Sigmoid colon (tissue), 4 donors: ENCODE measurements at regions not wholly inside any gene's neighbourhood (a gene's known extent, or its start where the extent isn't known, plus 50 kb on each side); places are given as distances from the start of the nearest gene placed in this dataset.

Experiments used
- CTCF ChIP-seq, 4 experiments: fragments of 450-650 bp in 3 of 4; fragments of 200-600 bp in 1 of 4; IDR thresholded peaks; one replicate each; pipeline ENCODE4 v1.5.1; 2016 to 2019; ENCODE audit warnings: antibody characterized with exemption in 4 of 4, mild to moderate bottlenecking in 3 of 4, moderate library complexity in 2 of 4
- EP300 ChIP-seq, 4 donors: sonication (generic); formaldehyde crosslinking; IDR thresholded peaks; one replicate each; pipeline ENCODE4 v1.6.1; 2017; ENCODE audit warnings: antibody characterized with exemption in 4 of 4

GRCh38 chr12:126510630-126511029 lies 1445.4 kb downstream of the AACS start:
- TF ChIP-seq CTCF (IDR thresholded peaks at IDR 0.05) (no peak), EP300 (IDR thresholded peaks at IDR 0.05) (no peak)
